H1 (cell line): ENCODE measurements at regions not wholly inside any gene's neighbourhood (a gene's known extent, or its start where the extent isn't known, plus 50 kb on each side); places are given as distances from the start of the nearest gene placed in this dataset.

ENCODE experiments used
- CTCF ChIA-PET: fragments of 300-600 bp; sonication (Branson Sonifier 250); formaldehyde crosslinking; loops from one replicate; lab custom pipeline; 2021; ENCODE audit not compliant: partially characterized antibody; lab: Charles Lee
- POLR2A ChIA-PET: fragments of 300-600 bp; sonication (Branson Sonifier 250); formaldehyde crosslinking; loops from one replicate; lab custom pipeline; 2021; ENCODE audit warnings: inconsistent platforms; ENCODE audit not compliant: partially characterized antibody; lab: Charles Lee
- DNase-seq, 2 experiments: peaks; one replicate each; pipeline versions ENCODE4 v3.0.0 to v3.0.0-alpha.2; 2010 to 2022; ENCODE audit warnings: low spot score in 2 of 2, low read depth in 1 of 2, mixed read lengths in 1 of 2
- FAIRE-seq: peaks from 2 replicates; lab custom pipeline; 2011; peaks lifted over from hg19 to GRCh38; lab: Jason Lieb, UNC
- H2AFZ ChIP-seq: 2 replicates; pipeline ENCODE4 v1.8.1; 2012; ENCODE audit warnings: low read length, inconsistent platforms
- H2AK5ac ChIP-seq: 2 replicates; pipeline ENCODE4 v1.6.1; 2013; ENCODE audit warnings: low read depth, low read length
- H2BK120ac ChIP-seq: replicated peaks from 2 replicates; pipeline ENCODE3; 2013; ENCODE audit warnings: low read depth, low read length, inconsistent platforms
- H2BK12ac ChIP-seq: 2 replicates; pipeline ENCODE4 v1.6.1; 2013; ENCODE audit warnings: low read depth, low read length
- H2BK15ac ChIP-seq: 2 replicates; pipeline ENCODE4 v1.6.1; 2013; ENCODE audit warnings: low read length
- H2BK20ac ChIP-seq: 2 replicates; pipeline ENCODE4 v1.6.1; 2013; ENCODE audit warnings: low read length
- H2BK5ac ChIP-seq: 2 replicates; pipeline ENCODE4 v1.6.1; 2013; ENCODE audit warnings: low read depth, low read length
- H3K14ac ChIP-seq: 2 replicates; pipeline ENCODE4 v1.6.1; 2013; ENCODE audit warnings: inconsistent platforms; ENCODE audit not compliant: insufficient read length
- H3K18ac ChIP-seq: 2 replicates; pipeline ENCODE4 v1.6.1; 2013; ENCODE audit warnings: low read length; ENCODE audit errors: extremely low read depth
- H3K23ac ChIP-seq: 2 replicates; pipeline ENCODE4 v1.6.1; 2013; ENCODE audit warnings: inconsistent platforms; ENCODE audit not compliant: insufficient read length
- H3K23me2 ChIP-seq: 2 replicates; pipeline ENCODE4 v1.6.1; 2013; ENCODE audit warnings: low read depth, low read length
- H3K27ac ChIP-seq: 2 replicates; pipeline ENCODE4 v1.6.1; 2011; ENCODE audit warnings: low read depth, low read length, inconsistent platforms
- H3K27me3 ChIP-seq, 4 experiments: replicated peaks in 1 of 4; 1 replicate in 1 of 4; 2 replicates in 3 of 4; pipeline versions ENCODE4 v1.6.1 to v1.8.1; 2011 to 2013; ENCODE audit warnings: low read length in 3 of 4, mild to moderate bottlenecking in 3 of 4, inconsistent platforms in 2 of 4, mixed read lengths in 2 of 4, moderate library complexity in 1 of 4; ENCODE audit not compliant: control insufficient read depth in 3 of 4, insufficient read depth in 3 of 4; ENCODE audit errors: extremely low read depth in 1 of 4
- H3K36me3 ChIP-seq, 4 experiments: 2 replicates each; pipeline versions ENCODE4 v1.6.1 to v1.8.1; 2011 to 2013; ENCODE audit warnings: mild to moderate bottlenecking in 4 of 4, low read length in 3 of 4, moderate library complexity in 2 of 4, control low read depth in 1 of 4, inconsistent platforms in 1 of 4; ENCODE audit not compliant: insufficient read depth in 4 of 4, control insufficient read depth in 2 of 4
- H3K4ac ChIP-seq: replicated peaks from 2 replicates; pipeline ENCODE3; 2013; ENCODE audit warnings: low read length, low read depth, mixed read lengths, inconsistent platforms; ENCODE audit not compliant: insufficient read length
- H3K4me1 ChIP-seq, 4 experiments: replicated peaks in 1 of 4; 1 replicate in 1 of 4; 2 replicates in 3 of 4; pipeline versions ENCODE4 v1.6.1 to v1.8.1; 2011 to 2013; ENCODE audit warnings: low read length in 3 of 4, inconsistent platforms in 2 of 4, mixed read lengths in 1 of 4; ENCODE audit not compliant: insufficient read depth in 4 of 4, control insufficient read depth in 3 of 4
- H3K4me2 ChIP-seq, 2 experiments: 2 replicates each; pipeline versions ENCODE4 v1.6.1 to v1.8.1; 2011 to 2013; ENCODE audit warnings: low read depth in 2 of 2, low read length in 2 of 2, control low read depth in 1 of 2, inconsistent platforms in 1 of 2, mild to moderate bottlenecking in 1 of 2; ENCODE audit not compliant: insufficient read depth in 1 of 2
- H3K4me3 ChIP-seq, 4 experiments: fragments of 200-600, 300-600 bp in 1 of 4; sonication (generic), shearing (Covaris generic), sonication (Bioruptor Twin) in 1 of 4; 2 replicates each; pipeline versions ENCODE4 v1.5.1 to v1.8.1; 2011 to 2016; ENCODE audit warnings: low read length in 4 of 4, low read depth in 3 of 4, control low read depth in 2 of 4, inconsistent platforms in 2 of 4, mild to moderate bottlenecking in 2 of 4, mixed read lengths in 1 of 4, moderate library complexity in 1 of 4; ENCODE audit not compliant: insufficient read depth in 2 of 4; ENCODE audit errors: extremely low read depth in 1 of 4
- H3K56ac ChIP-seq: replicated peaks from 2 replicates; pipeline ENCODE3; 2013; ENCODE audit warnings: low read depth, mild to moderate bottlenecking, mixed read lengths, low read length, inconsistent platforms; ENCODE audit not compliant: insufficient read length
- H3K79me1 ChIP-seq: 2 replicates; pipeline ENCODE4 v1.6.1; 2013; ENCODE audit warnings: low read depth, low read length, control low read depth
- H3K79me2 ChIP-seq, 2 experiments: 2 replicates each; pipeline versions ENCODE4 v1.6.1 to v1.8.1; 2012 to 2013; ENCODE audit warnings: low read length in 2 of 2, mild to moderate bottlenecking in 2 of 2, inconsistent platforms in 1 of 2; ENCODE audit not compliant: insufficient read depth in 2 of 2, control insufficient read depth in 1 of 2
- H3K9ac ChIP-seq, 4 experiments: replicated peaks in 1 of 4; 1 replicate in 1 of 4; 2 replicates in 3 of 4; pipeline versions ENCODE4 v1.6.1 to v1.8.1; 2011 to 2013; ENCODE audit warnings: low read depth in 3 of 4, low read length in 3 of 4, control low read depth in 2 of 4, mild to moderate bottlenecking in 2 of 4, moderate library complexity in 2 of 4, inconsistent platforms in 1 of 4; ENCODE audit errors: extremely low read depth in 1 of 4
- H3K9me3 ChIP-seq, 2 experiments: 2 replicates each; pipeline versions ENCODE4 v1.6.1 to v1.8.1; 2012 to 2013; ENCODE audit warnings: mild to moderate bottlenecking in 2 of 2, moderate library complexity in 2 of 2, control low read depth in 1 of 2, inconsistent platforms in 1 of 2, low read depth in 1 of 2, low read length in 1 of 2, mixed read lengths in 1 of 2; ENCODE audit not compliant: insufficient read depth in 2 of 2
- H4K20me1 ChIP-seq, 2 experiments: replicated peaks in 1 of 2; 2 replicates each; pipeline versions ENCODE3 to v1.8.1; 2011 to 2013; ENCODE audit warnings: inconsistent platforms in 2 of 2, low read length in 2 of 2, mild to moderate bottlenecking in 1 of 2; ENCODE audit not compliant: insufficient read depth in 2 of 2, control insufficient read depth in 1 of 2
- H4K5ac ChIP-seq: 2 replicates; pipeline ENCODE4 v1.6.1; 2013; ENCODE audit warnings: low read length, low read depth, mixed read lengths, inconsistent platforms; ENCODE audit not compliant: insufficient read length
- H4K8ac ChIP-seq: 2 replicates; pipeline ENCODE4 v1.8.0; 2013; ENCODE audit warnings: mild to moderate bottlenecking, moderate library complexity, low read length, inconsistent platforms; ENCODE audit not compliant: insufficient read depth; ENCODE audit errors: extremely low read depth
- H4K91ac ChIP-seq: replicated peaks from 2 replicates; pipeline ENCODE3; 2013; ENCODE audit warnings: low read length, mixed read lengths, inconsistent platforms; ENCODE audit not compliant: insufficient read length
- BCL11A ChIP-seq, 2 experiments: IDR thresholded peaks; one replicate each; pipeline ENCODE4 v1.6.1; 2011; ENCODE audit warnings: low read depth in 2 of 2, low read length in 2 of 2, mild to moderate bottlenecking in 2 of 2
- CHD1 ChIP-seq: IDR thresholded peaks from 2 replicates; pipeline ENCODE4 v1.6.1; 2012; ENCODE audit warnings: low read depth, low read length, improper control_type of control experiment
- PHF8 ChIP-seq: fragments of 200-600 bp; sonication (generic); conservative IDR thresholded peaks from 2 replicates; pipeline ENCODE4 v1.7.1; 2012; ENCODE audit warnings: low read depth, mild to moderate bottlenecking, inconsistent platforms, low read length, moderate library complexity
- SP1 ChIP-seq: IDR thresholded peaks from 2 replicates; pipeline ENCODE4 v1.6.1; 2011; ENCODE audit warnings: low read depth, low read length
- SP2 ChIP-seq: IDR thresholded peaks from 2 replicates; pipeline ENCODE4 v1.6.1; 2012; ENCODE audit warnings: mild to moderate bottlenecking, low read length, inconsistent platforms
- whole genome bisulfite sequencing, 2 experiments: shearing (Covaris generic) in 1 of 2; methylation state at CpG; one replicate each; pipeline versions ENCODE4 v1.1.6 to v1.1.7; 2013 to 2015; ENCODE audit warnings: low lambda C conversion rate in 2 of 2, mixed read lengths in 2 of 2, inconsistent platforms in 1 of 2, low coverage in 1 of 2, missing lambda C conversion rate in 1 of 2; ENCODE audit not compliant: insufficient replicate concordance in 2 of 2, insufficient coverage in 1 of 2, insufficient read length in 1 of 2; ENCODE audit errors: extremely low coverage in 1 of 2, missing lambda C conversion rate in 1 of 2; 5-methylcytosine and 5-hydroxymethylcytosine counted together

GRCh38 chr5:168070761-168071160 lies 220.7 kb upstream of the WWC1 start:
- no peak overlapping the region for H3K4me3 ChIP-seq
- H3K9ac ChIP-seq: no peak overlapping the region
- no peak overlapping the region for H3K4me2 ChIP-seq
- H2AFZ ChIP-seq: no peak overlapping the region
- no peak overlapping the region for H3K27ac ChIP-seq
- H3K27me3 ChIP-seq: no peaks in the 10 kb centered on the region
- no peak overlapping the region for H2BK12ac ChIP-seq
- no peaks in the 10 kb centered on the region for H3K79me1 ChIP-seq
- H4K91ac ChIP-seq: no peak overlapping the region
- FAIRE-seq: no peak
- no peak for DNase-seq
- H3K18ac ChIP-seq: no peak overlapping the region
- no peaks in the 10 kb centered on the region for H4K20me1 ChIP-seq
- no peak overlapping the region for H2AK5ac ChIP-seq
- H2BK20ac ChIP-seq: no peak overlapping the region
- no peaks in the 10 kb centered on the region for H3K36me3 ChIP-seq
- no peaks in the 10 kb centered on the region for H3K9me3 ChIP-seq
- no peak overlapping the region for H2BK15ac ChIP-seq
- no peak overlapping the region for H4K8ac ChIP-seq
- no peaks in the 10 kb centered on the region for H3K23me2 ChIP-seq
- no peak overlapping the region for H3K23ac ChIP-seq
- POLR2A ChIA-PET: no interaction called here
- no peak overlapping the region for H3K14ac ChIP-seq
- WGBS, 2 experiments: 80% methylated on average over 1 of the region's 1 CpG; no CpG with 5 or more reads in 1 of the 2 experiments
- CTCF ChIA-PET: interaction anchor here (0.7 to 1.5 kb wide), 2 partner anchors 32 to 398 kb away, joined by 3 to 4 read pairs; no protein-coding TSS in a partner anchor
- H3K4me1 ChIP-seq: no peaks in the 10 kb centered on the region
- no peak overlapping the region for H4K5ac ChIP-seq
- H3K56ac ChIP-seq: no peak overlapping the region
- H2BK120ac ChIP-seq: no peak overlapping the region
- H3K79me2 ChIP-seq: no peaks in the 10 kb centered on the region
- H3K4ac ChIP-seq: no peak overlapping the region
- H2BK5ac ChIP-seq: no peak overlapping the region
- TF ChIP-seq PHF8: no peak
- no peak for TF ChIP-seq SP2
- no peak for TF ChIP-seq SP1
- no peak for TF ChIP-seq BCL11A (IDR thresholded peaks at IDR 0.05; ENCODE audit: low read depth in 2 of 2, low read length in 2 of 2)
- no peak for TF ChIP-seq CHD1
